Chondrocyte (in vitro differentiated cells): ENCODE measurements at regions not wholly inside any gene's neighbourhood (a gene's known extent, or its start where the extent isn't known, plus 50 kb on each side); places are given as distances from the start of the nearest gene placed in this dataset.

Source experiments
- DNase-seq: peaks from one replicate; pipeline ENCODE4 v3.0.0; 2021; ENCODE audit warnings: mixed read lengths, low spot score
- H3K27ac Mint-ChIP-seq: one replicate; pipeline ENCODE4 v1.8.0; 2021; ENCODE audit warnings: mild to moderate bottlenecking, moderate library complexity, mixed read lengths; ENCODE audit not compliant: unreplicated experiment
- H3K27me3 Mint-ChIP-seq: 2 replicates; pipeline ENCODE4 v1.8.0; 2021; ENCODE audit warnings: low read depth, mixed read lengths
- H3K36me3 Mint-ChIP-seq: 2 replicates; pipeline ENCODE4 v1.8.0; 2021; ENCODE audit warnings: low read depth, mixed read lengths
- H3K4me1 Mint-ChIP-seq: 2 replicates; pipeline ENCODE4 v1.8.0; 2021; ENCODE audit warnings: low read depth, mild to moderate bottlenecking, mixed read lengths
- H3K4me3 Mint-ChIP-seq: one replicate; pipeline ENCODE4 v1.8.0; 2021; ENCODE audit warnings: mild to moderate bottlenecking, moderate library complexity, mixed read lengths; ENCODE audit not compliant: unreplicated experiment
- H3K9me3 Mint-ChIP-seq: 2 replicates; pipeline ENCODE4 v1.8.0; 2021; ENCODE audit warnings: low read depth, mixed read lengths
- TF ChIP-seq, protein P1 (sequence below): fragments of 200-600 bp; sonication (generic); IDR thresholded peaks from 2 replicates; pipeline ENCODE4 v1.5.0; 2021; ENCODE audit warnings: antibody characterized with exemption, mild to moderate bottlenecking, moderate library complexity

- no peaks in the 10 kb centered on the region for H3K9me3 Mint-ChIP-seq
- H3K4me1 Mint-ChIP-seq, result no peaks in the 10 kb centered on the region
- TF ChIP-seq, protein P1, sequence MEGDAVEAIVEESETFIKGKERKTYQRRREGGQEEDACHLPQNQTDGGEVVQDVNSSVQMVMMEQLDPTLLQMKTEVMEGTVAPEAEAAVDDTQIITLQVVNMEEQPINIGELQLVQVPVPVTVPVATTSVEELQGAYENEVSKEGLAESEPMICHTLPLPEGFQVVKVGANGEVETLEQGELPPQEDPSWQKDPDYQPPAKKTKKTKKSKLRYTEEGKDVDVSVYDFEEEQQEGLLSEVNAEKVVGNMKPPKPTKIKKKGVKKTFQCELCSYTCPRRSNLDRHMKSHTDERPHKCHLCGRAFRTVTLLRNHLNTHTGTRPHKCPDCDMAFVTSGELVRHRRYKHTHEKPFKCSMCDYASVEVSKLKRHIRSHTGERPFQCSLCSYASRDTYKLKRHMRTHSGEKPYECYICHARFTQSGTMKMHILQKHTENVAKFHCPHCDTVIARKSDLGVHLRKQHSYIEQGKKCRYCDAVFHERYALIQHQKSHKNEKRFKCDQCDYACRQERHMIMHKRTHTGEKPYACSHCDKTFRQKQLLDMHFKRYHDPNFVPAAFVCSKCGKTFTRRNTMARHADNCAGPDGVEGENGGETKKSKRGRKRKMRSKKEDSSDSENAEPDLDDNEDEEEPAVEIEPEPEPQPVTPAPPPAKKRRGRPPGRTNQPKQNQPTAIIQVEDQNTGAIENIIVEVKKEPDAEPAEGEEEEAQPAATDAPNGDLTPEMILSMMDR, result no peak
- no peak overlapping the region for H3K4me3 Mint-ChIP-seq
- H3K27me3 Mint-ChIP-seq, result peaks cover 23% of the 10 kb centered on the region
- no peaks in the 10 kb centered on the region for H3K36me3 Mint-ChIP-seq
- H3K27ac Mint-ChIP-seq, result no peak overlapping the region
- no peak for DNase-seq
Observed at GRCh38 chr2:118618279-118618678, 229.2 kb downstream of the EN1 start.

- no peak overlapping the region for H3K4me3 Mint-ChIP-seq
- H3K4me1 Mint-ChIP-seq, result no peaks in the 10 kb centered on the region
- H3K27ac Mint-ChIP-seq, result no peak overlapping the region
- no peaks in the 10 kb centered on the region for H3K36me3 Mint-ChIP-seq
- peaks cover 26% of the 10 kb centered on the region for H3K27me3 Mint-ChIP-seq
- no peak for DNase-seq
- H3K9me3 Mint-ChIP-seq, result no peaks in the 10 kb centered on the region
- TF ChIP-seq, protein P1, result no peak
Observed at GRCh38 chr2:118616432-118616831, 231.0 kb downstream of the EN1 start.

DNA sequence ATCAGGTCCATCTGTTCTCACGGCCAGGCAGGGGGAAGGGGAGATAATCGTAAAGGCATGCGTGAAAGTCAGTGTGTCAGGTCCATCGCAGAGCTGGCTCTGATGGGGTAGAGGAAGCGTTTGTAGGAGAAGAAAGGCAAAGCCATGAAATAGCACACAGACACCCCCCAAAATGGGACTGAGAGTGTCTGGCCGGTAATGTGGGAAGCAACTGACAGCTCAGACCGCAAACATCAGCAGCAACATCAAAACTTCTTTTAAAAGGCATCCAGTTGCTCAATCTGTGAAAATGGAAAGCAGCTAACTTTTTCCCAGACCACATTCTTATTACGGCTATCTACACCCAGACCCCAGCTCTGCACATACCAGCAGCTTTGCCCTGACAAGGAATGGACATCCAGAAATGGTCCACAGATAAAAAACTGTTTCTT is 232.6 kb downstream of the EN1 start:
- Mint-ChIP-seq H3K36me3 (no peaks in the 10 kb centered on the region), H3K27ac (no peak overlapping the region), H3K4me1 (no peaks in the 10 kb centered on the region), H3K9me3 (peaks cover 7% of the 10 kb centered on the region), H3K4me3 (no peak overlapping the region), H3K27me3 (peaks cover 25% of the 10 kb centered on the region)
- no peak for DNase-seq
- TF ChIP-seq, protein P1, result no peak

- peaks cover 10% of the 10 kb centered on the region for H3K9me3 Mint-ChIP-seq
- no peaks in the 10 kb centered on the region for H3K4me1 Mint-ChIP-seq
- DNase-seq, result no peak
- no peak overlapping the region for H3K27ac Mint-ChIP-seq
- H3K4me3 Mint-ChIP-seq, result no peak overlapping the region
- no peaks in the 10 kb centered on the region for H3K36me3 Mint-ChIP-seq
- TF ChIP-seq, protein P1, result no peak
- peaks cover 20% of the 10 kb centered on the region for H3K27me3 Mint-ChIP-seq
Observed at GRCh38 chr2:118613737-118614136, 233.7 kb downstream of the EN1 start.

GRCh38 chr2:118611691-118612090 is 235.8 kb downstream of the EN1 start:
- no peak overlapping the region for H3K27ac Mint-ChIP-seq
- H3K4me3 Mint-ChIP-seq, result no peak overlapping the region
- H3K36me3 Mint-ChIP-seq, result no peaks in the 10 kb centered on the region

More at GRCh38 chr2:118611691-118612090, 235.8 kb downstream of the EN1 start:
- Mint-ChIP-seq H3K9me3 (peaks cover 10% of the 10 kb centered on the region), H3K27me3 (peaks cover 21% of the 10 kb centered on the region), H3K4me1 (no peaks in the 10 kb centered on the region)
- DNase-seq, result no peak
- TF ChIP-seq, protein P1, result no peak
